ENCODE measurements at regions not wholly inside any gene's neighbourhood (a gene's known extent, or its start where the extent isn't known, plus 50 kb on each side); places are given as distances from the start of the nearest gene placed in this dataset.

- TF ChIP-seq CTCF (IDR thresholded peaks at IDR 0.05 in 2 of 3, conservative IDR thresholded peaks at IDR 0.05 in 1 of 3; ENCODE audit: borderline replicate concordance in 1 of 3, insufficient read depth in 1 of 3, low read depth in 2 of 3, low read length in 2 of 3) (no peak), POLR2AphosphoS5 (IDR thresholded peaks at IDR 0.05; ENCODE audit: low read depth, low read length) (no peak), SIN3A (IDR thresholded peaks at IDR 0.05; ENCODE audit: low read depth) (no peak), REST (IDR thresholded peaks at IDR 0.05; ENCODE audit: low read depth) (no peak), EZH2phosphoT487 (IDR thresholded peaks at IDR 0.05; ENCODE audit: borderline replicate concordance) (no peak), POLR2A (IDR thresholded peaks at IDR 0.05; ENCODE audit: borderline replicate concordance, extremely low read depth, insufficient read depth, insufficient read length) (no peak), JUND (IDR thresholded peaks at IDR 0.05) (no peak), RAD21 (IDR thresholded peaks at IDR 0.05; ENCODE audit: low read depth) (no peak), EZH2 (IDR thresholded peaks at IDR 0.05) (no peak), MAX (IDR thresholded peaks at IDR 0.05) (no peak), ZNF274 (IDR thresholded peaks at IDR 0.05; ENCODE audit: low read depth, low read length) (no peak), CBX3 (IDR thresholded peaks at IDR 0.05; ENCODE audit: low read depth) (no peak), EGR1 (IDR thresholded peaks at IDR 0.05; ENCODE audit: low read depth) (no peak)
Measured at GRCh38 chr11:134665188-134665535, 253.1 kb upstream of the B3GAT1 start.

All from HCT116 (cell line).